OCI-LY3 (cell line): ENCODE measurements at regions not wholly inside any gene's neighbourhood (a gene's known extent, or its start where the extent isn't known, plus 50 kb on each side); places are given as distances from the start of the nearest gene placed in this dataset.

ENCODE experiments used
- CTCF ChIP-seq: fragments of 200-600, 300-600 bp; sonication (generic); IDR thresholded peaks from 2 replicates; pipeline ENCODE4 v1.5.1; 2014; ENCODE audit warnings: antibody characterized with exemption, low read length, low read depth
- EZH2phosphoT487 ChIP-seq: fragments of 200-600 bp; shearing (Covaris generic); IDR thresholded peaks from 2 replicates; pipeline ENCODE4 v1.6.1; 2018; ENCODE audit warnings: antibody characterized with exemption, mixed run types, low read depth

- no peak for TF ChIP-seq CTCF
- TF ChIP-seq EZH2phosphoT487 = no peak
Measured at GRCh38 chr12:67764946-67765619, 116.5 kb downstream of the DYRK2 start.
